ENCODE measurements at regions not wholly inside any gene's neighbourhood (a gene's known extent, or its start where the extent isn't known, plus 50 kb on each side); places are given as distances from the start of the nearest gene placed in this dataset.

GRCh38 chr13:111594606-111595005 lies 274.2 kb downstream of the TEX29 start:
- TF ChIP-seq CTCF (IDR thresholded peaks at IDR 0.05 in 8 of 11, conservative IDR thresholded peaks at IDR 0.05 in 3 of 11) (no peak), POLR2A (IDR thresholded peaks at IDR 0.05) (no peak)

Measured in spleen (tissue), 7 donors.